Peyer's patch (tissue), 4 donors: ENCODE measurements at regions not wholly inside any gene's neighbourhood (a gene's known extent, or its start where the extent isn't known, plus 50 kb on each side); places are given as distances from the start of the nearest gene placed in this dataset.

ENCODE experiments used
- POLR2A ChIP-seq, 2 donors: fragments of 450-650 bp; IDR thresholded peaks; one replicate each; pipeline ENCODE4 v1.5.1; 2017; ENCODE audit warnings: antibody characterized with exemption in 2 of 2, mild to moderate bottlenecking in 2 of 2, moderate library complexity in 2 of 2
- TF ChIP-seq, protein P1 (sequence below), 6 experiments: fragments of 450-650 bp in 4 of 6; fragments of 200-600 bp in 2 of 6; sonication (generic) in 1 of 6; IDR thresholded peaks; one replicate each; pipeline ENCODE4 v1.5.1; 2017 to 2019; ENCODE audit warnings: antibody characterized with exemption in 6 of 6, mild to moderate bottlenecking in 3 of 6, moderate library complexity in 1 of 6

DNA sequence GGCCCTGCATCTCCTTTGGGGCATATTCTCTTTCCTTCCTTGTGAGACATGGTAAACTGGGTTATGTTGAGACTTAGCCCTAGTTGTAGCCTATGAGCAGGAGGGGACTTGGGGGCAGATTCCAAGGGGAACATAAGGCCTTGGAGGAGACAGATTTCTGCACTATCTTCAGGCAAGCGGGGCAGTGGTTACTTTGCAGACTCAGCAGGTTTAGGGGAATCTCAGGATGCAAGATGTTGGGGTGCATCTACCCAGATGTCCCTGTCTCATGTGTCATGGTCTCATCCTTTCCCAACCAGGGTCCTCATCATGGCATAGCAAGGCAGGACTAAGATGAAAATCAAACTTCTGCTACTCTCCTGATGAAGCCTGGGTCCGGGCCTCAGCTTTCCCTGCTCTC lies 58.6 kb upstream of the PTPRT start:
- TF ChIP-seq, protein P1, sequence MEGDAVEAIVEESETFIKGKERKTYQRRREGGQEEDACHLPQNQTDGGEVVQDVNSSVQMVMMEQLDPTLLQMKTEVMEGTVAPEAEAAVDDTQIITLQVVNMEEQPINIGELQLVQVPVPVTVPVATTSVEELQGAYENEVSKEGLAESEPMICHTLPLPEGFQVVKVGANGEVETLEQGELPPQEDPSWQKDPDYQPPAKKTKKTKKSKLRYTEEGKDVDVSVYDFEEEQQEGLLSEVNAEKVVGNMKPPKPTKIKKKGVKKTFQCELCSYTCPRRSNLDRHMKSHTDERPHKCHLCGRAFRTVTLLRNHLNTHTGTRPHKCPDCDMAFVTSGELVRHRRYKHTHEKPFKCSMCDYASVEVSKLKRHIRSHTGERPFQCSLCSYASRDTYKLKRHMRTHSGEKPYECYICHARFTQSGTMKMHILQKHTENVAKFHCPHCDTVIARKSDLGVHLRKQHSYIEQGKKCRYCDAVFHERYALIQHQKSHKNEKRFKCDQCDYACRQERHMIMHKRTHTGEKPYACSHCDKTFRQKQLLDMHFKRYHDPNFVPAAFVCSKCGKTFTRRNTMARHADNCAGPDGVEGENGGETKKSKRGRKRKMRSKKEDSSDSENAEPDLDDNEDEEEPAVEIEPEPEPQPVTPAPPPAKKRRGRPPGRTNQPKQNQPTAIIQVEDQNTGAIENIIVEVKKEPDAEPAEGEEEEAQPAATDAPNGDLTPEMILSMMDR (IDR thresholded peaks at IDR 0.05), result no peak
- no peak for TF ChIP-seq POLR2A (IDR thresholded peaks at IDR 0.05)
